HG02981 (cell line): ENCODE measurements at regions not wholly inside any gene's neighbourhood (a gene's known extent, or its start where the extent isn't known, plus 50 kb on each side); places are given as distances from the start of the nearest gene placed in this dataset.
"Not testable (repeated sequence)": the region's sequence is repeated elsewhere in the genome, so short reads cannot be mapped to it uniquely, and the experiment has no call there.

ENCODE experiments used
- ATAC-seq: cut with Tn5 transposase; IDR thresholded peaks from one replicate; pipeline ENCODE4 v1.9.1; 2021; ENCODE audit warnings: mild to moderate bottlenecking, moderate library complexity; ENCODE audit not compliant: unreplicated experiment

- no peak for ATAC-seq
These were observed 92.0 kb upstream of the SRSF6 start for GRCh38 chr20:43365691-43366090.

GRCh38 chr20:43364001-43364400 lies 93.7 kb upstream of the SRSF6 start:
- ATAC-seq, result no peak

- ATAC-seq, result no peak
These were observed 94.2 kb upstream of the SRSF6 start for GRCh38 chr20:43363506-43363905.

GRCh38 chr20:43361526-43361925 lies 96.2 kb upstream of the SRSF6 start:
- no peak for ATAC-seq

GRCh38 chr20:43360016-43360415 lies 97.7 kb upstream of the SRSF6 start:
- no peak for ATAC-seq

- ATAC-seq, result no peak
These were observed 98.9 kb upstream of the SRSF6 start for GRCh38 chr20:43358811-43359210.

GRCh38 chr20:43357352-43357751 lies 100.3 kb upstream of the SRSF6 start:
- ATAC-seq, result no peak

- no peak for ATAC-seq
These were observed 102.1 kb upstream of the SRSF6 start for GRCh38 chr20:43355610-43356009.

- ATAC-seq, result no peak
These were observed 104.7 kb upstream of the SRSF6 start for GRCh38 chr20:43352996-43353395.

GRCh38 chr20:43350694-43351093 lies 107.0 kb upstream of the SRSF6 start:
- ATAC-seq, result not testable (repeated sequence)

GRCh38 chr20:43349841-43350240 lies 107.9 kb upstream of the SRSF6 start:
- ATAC-seq, result no peak

- not testable (repeated sequence) for ATAC-seq
These were observed 109.9 kb upstream of the SRSF6 start for GRCh38 chr20:43347839-43348238.

- no peak for ATAC-seq
These were observed 112.0 kb upstream of the SRSF6 start for GRCh38 chr20:43345676-43346075.

GRCh38 chr20:43341511-43341910 lies 116.2 kb upstream of the SRSF6 start:
- ATAC-seq, result no peak

- no peak for ATAC-seq
These were observed 120.7 kb upstream of the SRSF6 start for GRCh38 chr20:43337036-43337435.

- ATAC-seq, result no peak
These were observed 123.6 kb upstream of the SRSF6 start for GRCh38 chr20:43334080-43334479.

- ATAC-seq, result no peak
These were observed 125.8 kb upstream of the SRSF6 start for GRCh38 chr20:43331906-43332305.

- ATAC-seq, result no peak
These were observed 129.0 kb upstream of the SRSF6 start for GRCh38 chr20:43328697-43329096.

- not testable (repeated sequence) for ATAC-seq
These were observed 130.5 kb upstream of the SRSF6 start for GRCh38 chr20:43327234-43327633.

- no peak for ATAC-seq
These were observed 131.8 kb upstream of the SRSF6 start for GRCh38 chr20:43325926-43326325.

- ATAC-seq, result no peak
These were observed 133.9 kb upstream of the PTPRT start for GRCh38 chr20:43323592-43323991.

GRCh38 chr20:43322851-43323250 lies 133.1 kb upstream of the PTPRT start:
- ATAC-seq, result no peak

- ATAC-seq, result no peak
These were observed 130.8 kb upstream of the PTPRT start for GRCh38 chr20:43320536-43320935.
